ENCODE measurements at regions not wholly inside any gene's neighbourhood (a gene's known extent, or its start where the extent isn't known, plus 50 kb on each side); places are given as distances from the start of the nearest gene placed in this dataset.
A peak's percentile ranks its signal among the peaks of the same experiment; 100 is the strongest.

GRCh38 chr6:6840831-6841291 is 252.3 kb downstream of the LY86 start:
- DNase-seq (ENCODE audit: low read depth) = no peak

GRCh38 chr6:6841571-6841970 is 253.1 kb downstream of the LY86 start:
- no peak for DNase-seq (ENCODE audit: low read depth)

DNA sequence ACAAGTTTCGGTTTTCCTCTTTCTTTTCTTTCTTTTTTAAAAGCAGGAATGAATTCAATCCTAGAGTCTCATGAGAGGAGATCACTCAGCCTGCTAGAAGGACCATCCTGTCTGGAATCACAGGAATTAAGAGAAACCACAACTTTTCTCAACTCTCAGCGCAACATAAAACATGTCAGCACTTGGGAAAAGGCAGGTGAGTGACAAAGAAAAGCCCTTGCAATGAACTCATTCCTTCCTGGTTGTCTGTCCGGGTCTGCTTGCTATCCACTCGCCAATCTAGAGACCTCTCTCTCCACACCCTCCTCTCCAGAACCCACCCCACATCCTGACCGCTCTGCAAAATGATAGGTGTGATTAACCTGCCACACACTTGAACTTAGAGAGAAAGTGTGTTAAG is 253.8 kb downstream of the LY86 start:
- no peak for DNase-seq (ENCODE audit: low read depth)

DNA sequence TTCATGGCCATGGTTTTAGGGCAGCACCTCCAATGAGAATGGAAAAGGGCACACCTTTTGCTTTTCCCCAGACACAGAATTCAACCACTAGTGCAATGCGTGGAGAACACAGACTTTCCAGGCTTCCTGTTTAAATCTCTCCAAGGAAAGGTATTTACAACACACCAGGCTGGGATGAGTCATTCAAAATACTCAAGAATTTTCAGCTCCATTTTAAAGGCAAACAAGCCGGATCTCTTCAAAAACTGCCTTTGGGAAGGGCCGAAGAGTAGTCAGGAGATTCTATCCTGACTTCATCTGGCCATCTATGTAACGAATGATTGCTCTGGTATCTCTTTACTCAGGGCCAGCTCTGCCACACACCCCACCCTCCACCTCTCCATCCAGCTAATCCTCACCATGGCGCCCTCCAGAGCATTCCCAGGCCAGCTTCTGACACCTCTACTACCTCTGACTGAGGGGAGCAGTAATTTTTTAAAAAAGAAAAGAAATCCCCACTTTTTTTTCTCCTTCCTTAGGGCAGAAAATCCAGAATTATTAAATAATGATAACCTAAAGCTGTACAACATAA is 254.6 kb downstream of the LY86 start:
- DNase-seq (ENCODE audit: low read depth) = no peak

- DNase-seq (ENCODE audit: low read depth) = no peak
Observed at GRCh38 chr6:6843777-6844176, 255.3 kb downstream of the LY86 start.

GRCh38 chr6:6844530-6844929 is 256.0 kb downstream of the LY86 start:
- DNase-seq (ENCODE audit: low read depth) = no peak

DNA sequence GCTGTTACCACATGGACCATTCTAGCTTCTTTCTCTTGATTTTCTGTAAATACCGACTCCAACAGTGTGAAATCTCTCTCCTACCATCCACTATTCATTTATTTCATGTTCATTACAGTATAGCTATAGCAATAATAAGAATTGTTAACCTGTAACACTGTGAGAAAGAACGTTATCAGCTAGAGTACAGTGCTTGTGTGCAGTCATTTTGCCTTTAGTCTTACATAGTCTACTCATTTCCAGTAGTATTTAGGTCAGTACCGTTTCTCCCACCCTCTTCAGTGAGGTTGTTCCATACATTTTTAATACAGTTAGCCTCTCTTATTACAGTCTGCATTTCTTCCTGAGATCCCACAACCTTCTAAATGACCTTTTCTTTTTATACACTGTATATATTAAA is 257.1 kb downstream of the LY86 start:
- DNase-seq (ENCODE audit: low read depth) = no peak

DNA sequence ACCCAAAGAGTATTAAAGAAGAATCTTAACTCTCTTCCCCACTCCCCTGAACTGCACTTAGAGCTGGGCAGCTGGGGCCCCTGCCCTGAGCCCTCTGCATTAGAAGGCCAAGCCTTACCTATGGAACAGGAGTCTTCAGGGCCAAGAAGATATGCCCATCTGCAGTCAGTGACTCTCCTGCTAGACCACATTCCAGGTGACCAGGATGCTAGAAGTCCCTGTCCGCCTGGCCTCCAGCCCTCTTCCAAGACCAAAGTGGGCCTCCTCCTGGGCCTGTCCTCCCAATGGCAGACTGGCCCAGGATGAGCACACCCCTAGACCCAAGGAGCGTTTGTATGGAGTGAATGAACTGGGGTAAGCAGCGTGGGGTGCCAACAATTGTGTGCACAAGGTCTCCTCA is 259.1 kb downstream of the LY86 start:
- no peak for DNase-seq (ENCODE audit: low read depth)

DNA sequence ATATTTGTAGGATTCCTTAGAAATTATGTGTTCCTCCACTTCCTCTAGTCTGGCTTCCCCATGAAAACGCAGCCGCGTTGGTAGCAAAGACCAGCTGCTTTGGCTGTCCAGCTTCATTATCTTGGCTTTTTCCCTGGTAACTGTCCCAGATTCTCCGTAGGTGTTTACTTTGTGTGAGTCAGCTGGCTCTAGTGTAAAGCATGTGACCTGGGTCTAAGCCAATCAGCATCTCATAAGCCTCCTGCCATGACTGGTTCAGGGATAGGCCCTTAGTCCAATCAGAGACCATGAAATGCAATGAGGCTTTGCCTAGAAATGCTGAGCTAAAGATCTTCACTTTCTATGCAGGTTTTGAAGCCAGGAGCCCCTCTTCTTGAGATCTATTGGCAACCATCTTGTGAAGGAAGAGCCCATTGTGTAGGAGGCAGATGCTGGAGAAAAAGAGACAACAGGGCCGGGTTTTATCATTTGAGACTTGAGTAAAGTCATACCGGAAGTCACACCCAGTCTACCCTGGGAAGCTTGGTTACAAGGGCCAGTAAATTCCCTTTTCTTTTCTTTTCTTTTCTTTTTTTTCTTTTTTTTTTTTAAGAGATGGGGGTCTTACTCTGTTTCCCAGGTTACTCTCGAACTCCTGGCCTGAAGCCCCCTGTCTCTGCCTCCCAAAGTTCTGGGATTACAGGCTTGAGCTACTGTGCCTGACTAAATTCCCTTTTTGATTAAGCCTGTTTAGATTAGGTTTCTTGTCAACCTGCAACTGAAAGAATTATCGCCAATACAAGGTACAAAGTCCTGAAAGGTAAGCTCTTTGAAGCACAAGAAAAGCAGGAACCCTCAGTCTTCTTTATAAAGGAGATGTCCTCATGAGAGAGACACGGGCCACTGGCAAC is 256.5 kb upstream of the RREB1 start:
- DNase-seq (ENCODE audit: low read depth) = no peak

DNA sequence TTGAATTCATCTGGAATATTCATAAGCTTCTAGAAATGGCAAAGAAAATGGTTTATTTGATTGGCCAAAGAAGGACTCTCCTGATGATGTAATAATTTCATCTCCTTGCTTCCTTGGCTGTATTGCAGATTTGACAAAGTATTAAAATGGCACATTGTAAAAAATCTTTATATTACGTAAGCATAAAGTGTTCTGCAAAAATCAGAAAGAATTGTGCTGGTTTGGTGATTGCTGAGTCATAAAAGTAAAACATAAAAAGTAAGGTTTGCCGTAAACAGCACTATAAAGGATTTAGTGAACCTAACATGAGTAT is 255.9 kb upstream of the RREB1 start:
- no peak for DNase-seq (ENCODE audit: low read depth)

GRCh38 chr6:6856538-6857523 is 250.9 kb upstream of the RREB1 start:
- peak; percentile 9 for DNase-seq (ENCODE audit: low read depth)

DNA sequence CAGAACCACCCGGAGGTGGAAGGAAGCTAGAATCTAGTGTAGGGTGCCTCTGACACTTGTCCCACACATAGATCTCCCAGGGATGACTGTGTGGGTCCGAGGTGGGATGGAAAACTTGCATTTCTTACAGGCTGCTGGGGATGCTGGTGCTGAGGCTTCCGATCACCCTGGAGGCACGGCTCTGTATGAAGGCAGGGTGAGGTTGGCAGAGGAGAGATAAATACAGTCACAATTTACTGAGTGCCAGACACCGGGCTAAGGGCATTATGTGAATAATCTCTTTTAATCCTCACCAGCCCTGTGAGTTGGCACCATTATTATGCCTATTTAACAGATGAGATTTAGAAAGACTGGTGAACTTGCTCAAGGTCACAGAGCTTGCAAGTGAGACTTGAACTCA is 250.2 kb upstream of the RREB1 start:
- DNase-seq (ENCODE audit: low read depth) = no peak

GRCh38 chr6:6858533-6858982 is 249.2 kb upstream of the RREB1 start:
- DNase-seq (ENCODE audit: low read depth) = no peak

GRCh38 chr6:6859105-6859504 is 248.7 kb upstream of the RREB1 start:
- DNase-seq (ENCODE audit: low read depth) = no peak

- DNase-seq (ENCODE audit: low read depth) = no peak
Observed at GRCh38 chr6:6859722-6860121, 248.0 kb upstream of the RREB1 start.

GRCh38 chr6:6860863-6861262 is 246.9 kb upstream of the RREB1 start:
- DNase-seq (ENCODE audit: low read depth) = no peak

- no peak for DNase-seq (ENCODE audit: low read depth)
Observed at GRCh38 chr6:6861351-6861894, 246.3 kb upstream of the RREB1 start.

- no peak for DNase-seq (ENCODE audit: low read depth)
Observed at GRCh38 chr6:6861995-6862394, 245.8 kb upstream of the RREB1 start.

DNA sequence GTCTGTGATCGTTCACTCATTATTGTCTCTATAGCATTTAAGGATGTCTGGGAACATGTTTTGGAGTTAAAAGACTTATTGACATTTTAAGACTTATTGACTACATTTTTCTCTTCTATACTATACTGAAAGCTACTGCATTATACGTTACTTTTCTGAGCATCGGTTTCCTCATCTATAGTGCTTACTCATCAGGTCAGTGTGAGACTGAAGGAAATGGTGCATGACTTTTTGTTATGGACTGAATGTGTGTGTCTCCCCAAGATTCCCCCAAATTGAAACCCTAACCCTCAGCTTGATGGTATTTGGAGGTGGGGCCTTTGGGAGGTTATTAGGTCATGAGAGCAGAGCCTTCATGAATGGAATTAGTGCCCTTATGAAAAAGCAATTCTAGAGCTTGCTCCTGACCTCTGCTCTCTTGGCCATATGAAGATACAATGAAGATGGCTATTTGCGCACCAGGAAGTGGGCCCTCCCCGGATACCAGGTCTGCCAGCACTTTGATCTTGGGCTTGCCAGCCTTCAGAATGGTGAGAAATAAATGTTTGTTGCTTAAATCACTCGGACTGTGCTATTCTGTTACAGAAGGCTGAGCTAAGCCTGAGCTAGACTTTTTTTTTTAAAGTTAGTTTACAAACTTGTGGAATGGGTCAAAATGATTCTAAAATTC is 243.7 kb upstream of the RREB1 start:
- no peak for DNase-seq (ENCODE audit: low read depth)

GRCh38 chr6:6865611-6866010 is 242.2 kb upstream of the RREB1 start:
- no peak for DNase-seq (ENCODE audit: low read depth)

- no peak for DNase-seq (ENCODE audit: low read depth)
Observed at GRCh38 chr6:6866656-6867403, 240.9 kb upstream of the RREB1 start.

Data from activated T-helper 9 cell treated with anti-CD3 and anti-CD28 coated beads, Interleukin-2, amount 50 U/mL, for 16 hours (primary cell).